ENCODE measurements at regions not wholly inside any gene's neighbourhood (a gene's known extent, or its start where the extent isn't known, plus 50 kb on each side); places are given as distances from the start of the nearest gene placed in this dataset.

DNA sequence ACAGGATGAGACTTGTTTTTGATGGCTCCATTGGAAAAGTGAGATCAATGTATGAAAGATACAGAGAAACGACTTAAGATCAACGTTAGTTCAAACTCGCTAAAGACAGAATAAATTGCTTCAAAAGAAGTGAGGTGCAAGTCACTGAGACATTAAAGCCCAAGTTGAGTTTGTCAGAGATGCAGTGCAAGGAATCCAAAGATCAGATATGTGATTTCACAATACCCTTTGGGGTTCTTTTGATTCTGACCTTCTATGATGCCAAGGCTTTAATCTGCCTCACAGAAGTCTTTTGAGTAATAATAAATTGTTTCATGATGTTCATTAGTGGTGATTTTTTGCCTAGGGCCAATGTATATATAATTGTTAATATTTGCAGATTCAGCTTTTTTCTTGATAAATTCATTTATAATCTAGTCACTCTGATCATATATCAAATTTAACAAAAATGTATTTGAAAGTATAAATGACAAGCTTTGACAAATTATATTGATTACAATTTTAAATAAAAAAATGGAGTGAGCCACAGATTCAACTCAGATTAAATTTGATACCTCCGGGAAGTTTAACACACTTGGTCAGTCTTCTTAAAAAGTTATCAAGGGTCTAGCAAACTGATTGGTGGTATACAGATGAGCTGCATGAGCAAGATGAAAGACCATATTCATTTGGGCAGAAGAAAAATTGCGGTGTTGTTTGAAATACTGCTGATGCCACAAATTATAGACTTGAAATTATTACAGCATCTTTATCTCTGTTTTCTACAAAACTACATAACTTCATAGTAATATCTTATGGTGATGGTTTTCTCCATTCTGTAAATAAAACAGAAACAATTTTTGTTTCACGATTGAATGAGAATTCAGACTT lies 144.8 kb upstream of the FAR2 start:
- POLR2A ChIA-PET, result no interaction called here
- Histone ChIP-seq H3K27ac (ENCODE audit: extremely low read depth, low read depth, low read length) (no peak overlapping the region), H3K4me3 (ENCODE audit: low read depth, low read length) (no peak overlapping the region), H3K9me3 (ENCODE audit: control insufficient read depth, insufficient read depth, low read depth, low read length) (no peaks in the 10 kb centered on the region), H3K36me3 (ENCODE audit: control insufficient read depth in 2 of 2, insufficient read depth in 1 of 2, low read length in 2 of 2) (no peaks in the 10 kb centered on the region), H3K4me1 (ENCODE audit: control insufficient read depth, insufficient read depth, low read length) (no peaks in the 10 kb centered on the region)
- CTCF ChIA-PET, result no interaction called here
- TF ChIP-seq ZNF202 (tag by site-specific recombination; IDR thresholded peaks at IDR 0.05; ENCODE audit: borderline replicate concordance) (no peak), IKZF3 (tag by site-specific recombination; IDR thresholded peaks at IDR 0.05) (no peak), HOXC10 (CRISPR knock-in tag; IDR thresholded peaks at IDR 0.05) (no peak), MYNN (tag by site-specific recombination; IDR thresholded peaks at IDR 0.05; ENCODE audit: borderline replicate concordance) (no peak), WT1 (tag by site-specific recombination; IDR thresholded peaks at IDR 0.05) (no peak), ZNF175 (tag by site-specific recombination; IDR thresholded peaks at IDR 0.05) (no peak), ZNF654 (tag by site-specific recombination; IDR thresholded peaks at IDR 0.05; ENCODE audit: low read depth) (no peak), ZNF266 (tag by site-specific recombination; IDR thresholded peaks at IDR 0.05; ENCODE audit: low read depth) (no peak), SCRT1 (tag by site-specific recombination; IDR thresholded peaks at IDR 0.05; ENCODE audit: borderline replicate concordance) (no peak), ZNF785 (tag by site-specific recombination; IDR thresholded peaks at IDR 0.05) (no peak), GLIS1 (tag by site-specific recombination; IDR thresholded peaks at IDR 0.05) (no peak), ZNF2 (tag by site-specific recombination; IDR thresholded peaks at IDR 0.05) (no peak), ZNF302 (tag by site-specific recombination; IDR thresholded peaks at IDR 0.05; ENCODE audit: low read depth) (no peak), ZNF560 (tag by site-specific recombination; IDR thresholded peaks at IDR 0.05; ENCODE audit: borderline replicate concordance) (no peak), RBAK (tag by site-specific recombination; IDR thresholded peaks at IDR 0.05) (no peak), BCL11A (tag by site-specific recombination; IDR thresholded peaks at IDR 0.05; ENCODE audit: low read depth) (no peak), ZNF510 (tag by site-specific recombination; IDR thresholded peaks at IDR 0.05; ENCODE audit: insufficient replicate concordance) (no peak), ZNF214 (tag by site-specific recombination; IDR thresholded peaks at IDR 0.05; ENCODE audit: borderline replicate concordance) (no peak)
- TF ChIP-seq, protein P1, sequence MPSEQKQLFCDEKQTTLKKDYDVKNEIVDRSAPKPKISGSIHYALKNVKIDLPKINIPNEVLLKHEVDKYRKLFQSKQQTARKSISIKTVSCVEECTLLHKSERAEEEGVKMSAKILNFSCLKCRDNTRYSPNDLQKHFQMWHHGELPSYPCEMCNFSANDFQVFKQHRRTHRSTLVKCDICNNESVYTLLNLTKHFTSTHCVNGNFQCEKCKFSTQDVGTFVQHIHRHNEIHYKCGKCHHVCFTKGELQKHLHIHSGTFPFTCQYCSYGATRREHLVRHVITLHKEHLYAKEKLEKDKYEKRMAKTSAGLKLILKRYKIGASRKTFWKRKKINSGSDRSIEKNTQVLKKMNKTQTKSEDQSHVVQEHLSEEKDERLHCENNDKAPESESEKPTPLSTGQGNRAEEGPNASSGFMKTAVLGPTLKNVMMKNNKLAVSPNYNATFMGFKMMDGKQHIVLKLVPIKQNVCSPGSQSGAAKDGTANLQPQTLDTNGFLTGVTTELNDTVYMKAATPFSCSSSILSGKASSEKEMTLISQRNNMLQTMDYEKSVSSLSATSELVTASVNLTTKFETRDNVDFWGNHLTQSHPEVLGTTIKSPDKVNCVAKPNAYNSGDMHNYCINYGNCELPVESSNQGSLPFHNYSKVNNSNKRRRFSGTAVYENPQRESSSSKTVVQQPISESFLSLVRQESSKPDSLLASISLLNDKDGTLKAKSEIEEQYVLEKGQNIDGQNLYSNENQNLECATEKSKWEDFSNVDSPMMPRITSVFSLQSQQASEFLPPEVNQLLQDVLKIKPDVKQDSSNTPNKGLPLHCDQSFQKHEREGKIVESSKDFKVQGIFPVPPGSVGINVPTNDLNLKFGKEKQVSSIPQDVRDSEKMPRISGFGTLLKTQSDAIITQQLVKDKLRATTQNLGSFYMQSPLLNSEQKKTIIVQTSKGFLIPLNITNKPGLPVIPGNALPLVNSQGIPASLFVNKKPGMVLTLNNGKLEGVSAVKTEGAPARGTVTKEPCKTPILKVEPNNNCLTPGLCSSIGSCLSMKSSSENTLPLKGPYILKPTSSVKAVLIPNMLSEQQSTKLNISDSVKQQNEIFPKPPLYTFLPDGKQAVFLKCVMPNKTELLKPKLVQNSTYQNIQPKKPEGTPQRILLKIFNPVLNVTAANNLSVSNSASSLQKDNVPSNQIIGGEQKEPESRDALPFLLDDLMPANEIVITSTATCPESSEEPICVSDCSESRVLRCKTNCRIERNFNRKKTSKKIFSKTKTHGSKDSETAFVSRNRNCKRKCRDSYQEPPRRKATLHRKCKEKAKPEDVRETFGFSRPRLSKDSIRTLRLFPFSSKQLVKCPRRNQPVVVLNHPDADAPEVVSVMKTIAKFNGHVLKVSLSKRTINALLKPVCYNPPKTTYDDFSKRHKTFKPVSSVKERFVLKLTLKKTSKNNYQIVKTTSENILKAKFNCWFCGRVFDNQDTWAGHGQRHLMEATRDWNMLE (tag by site-specific recombination; conservative IDR thresholded peaks at IDR 0.05; ENCODE audit: low read depth), result no peak
- TF ChIP-seq, protein P2, sequence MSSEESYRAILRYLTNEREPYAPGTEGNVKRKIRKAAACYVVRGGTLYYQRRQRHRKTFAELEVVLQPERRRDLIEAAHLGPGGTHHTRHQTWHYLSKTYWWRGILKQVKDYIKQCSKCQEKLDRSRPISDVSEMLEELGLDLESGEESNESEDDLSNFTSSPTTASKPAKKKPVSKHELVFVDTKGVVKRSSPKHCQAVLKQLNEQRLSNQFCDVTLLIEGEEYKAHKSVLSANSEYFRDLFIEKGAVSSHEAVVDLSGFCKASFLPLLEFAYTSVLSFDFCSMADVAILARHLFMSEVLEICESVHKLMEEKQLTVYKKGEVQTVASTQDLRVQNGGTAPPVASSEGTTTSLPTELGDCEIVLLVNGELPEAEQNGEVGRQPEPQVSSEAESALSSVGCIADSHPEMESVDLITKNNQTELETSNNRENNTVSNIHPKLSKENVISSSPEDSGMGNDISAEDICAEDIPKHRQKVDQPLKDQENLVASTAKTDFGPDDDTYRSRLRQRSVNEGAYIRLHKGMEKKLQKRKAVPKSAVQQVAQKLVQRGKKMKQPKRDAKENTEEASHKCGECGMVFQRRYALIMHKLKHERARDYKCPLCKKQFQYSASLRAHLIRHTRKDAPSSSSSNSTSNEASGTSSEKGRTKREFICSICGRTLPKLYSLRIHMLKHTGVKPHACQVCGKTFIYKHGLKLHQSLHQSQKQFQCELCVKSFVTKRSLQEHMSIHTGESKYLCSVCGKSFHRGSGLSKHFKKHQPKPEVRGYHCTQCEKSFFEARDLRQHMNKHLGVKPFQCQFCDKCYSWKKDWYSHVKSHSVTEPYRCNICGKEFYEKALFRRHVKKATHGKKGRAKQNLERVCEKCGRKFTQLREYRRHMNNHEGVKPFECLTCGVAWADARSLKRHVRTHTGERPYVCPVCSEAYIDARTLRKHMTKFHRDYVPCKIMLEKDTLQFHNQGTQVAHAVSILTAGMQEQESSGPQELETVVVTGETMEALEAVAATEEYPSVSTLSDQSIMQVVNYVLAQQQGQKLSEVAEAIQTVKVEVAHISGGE (tag by site-specific recombination; conservative IDR thresholded peaks at IDR 0.05; ENCODE audit: low read depth), result no peak

Measured in HEK293 (cell line).